ENCODE measurements at regions not wholly inside any gene's neighbourhood (a gene's known extent, or its start where the extent isn't known, plus 50 kb on each side); places are given as distances from the start of the nearest gene placed in this dataset.

DNA sequence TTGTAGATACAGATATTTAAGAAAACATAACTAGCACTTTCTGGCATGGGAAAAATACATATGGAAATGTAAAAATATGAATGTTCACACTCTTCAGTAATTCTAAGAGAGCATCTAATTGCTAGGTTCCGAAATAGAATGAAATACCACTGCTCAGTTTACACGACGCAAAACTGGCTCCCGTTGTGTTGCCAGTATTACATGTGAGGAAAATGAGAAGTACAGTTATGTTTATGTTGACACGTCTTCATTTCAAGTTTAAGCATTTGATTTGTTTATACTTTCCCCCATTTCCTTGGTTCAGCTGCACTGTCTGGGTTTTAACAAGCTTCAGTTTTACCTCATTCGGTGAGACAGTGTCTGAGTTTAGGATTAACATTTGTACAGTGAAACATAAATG, 275.8 kb upstream of the SEMA3D start:
- DNase-seq = no peak
- intact Hi-C loops (cut with DNase I; ENCODE audit: low total_unique reads) = loop anchor here (5.0 kb wide), 1 partner anchor 425 kb away; no protein-coding TSS in a partner anchor
- Histone ChIP-seq H3K4me3 (no peak overlapping the region), H3K36me3 (no peaks in the 10 kb centered on the region), H3K4me1 (no peaks in the 10 kb centered on the region), H3K27me3 (replicated peaks in 1 of 7) (no peaks in the 10 kb centered on the region), H3K9me3 (no peaks in the 10 kb centered on the region), H3K27ac (no peak overlapping the region)
- TF ChIP-seq, protein P1, sequence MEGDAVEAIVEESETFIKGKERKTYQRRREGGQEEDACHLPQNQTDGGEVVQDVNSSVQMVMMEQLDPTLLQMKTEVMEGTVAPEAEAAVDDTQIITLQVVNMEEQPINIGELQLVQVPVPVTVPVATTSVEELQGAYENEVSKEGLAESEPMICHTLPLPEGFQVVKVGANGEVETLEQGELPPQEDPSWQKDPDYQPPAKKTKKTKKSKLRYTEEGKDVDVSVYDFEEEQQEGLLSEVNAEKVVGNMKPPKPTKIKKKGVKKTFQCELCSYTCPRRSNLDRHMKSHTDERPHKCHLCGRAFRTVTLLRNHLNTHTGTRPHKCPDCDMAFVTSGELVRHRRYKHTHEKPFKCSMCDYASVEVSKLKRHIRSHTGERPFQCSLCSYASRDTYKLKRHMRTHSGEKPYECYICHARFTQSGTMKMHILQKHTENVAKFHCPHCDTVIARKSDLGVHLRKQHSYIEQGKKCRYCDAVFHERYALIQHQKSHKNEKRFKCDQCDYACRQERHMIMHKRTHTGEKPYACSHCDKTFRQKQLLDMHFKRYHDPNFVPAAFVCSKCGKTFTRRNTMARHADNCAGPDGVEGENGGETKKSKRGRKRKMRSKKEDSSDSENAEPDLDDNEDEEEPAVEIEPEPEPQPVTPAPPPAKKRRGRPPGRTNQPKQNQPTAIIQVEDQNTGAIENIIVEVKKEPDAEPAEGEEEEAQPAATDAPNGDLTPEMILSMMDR (IDR thresholded peaks at IDR 0.05 in 8 of 11, conservative IDR thresholded peaks at IDR 0.05 in 3 of 11) = no peak
- 63 to 75% (median 70%) methylated on average over 6 of the region's 6 CpGs for WGBS, 5 donors

DNA sequence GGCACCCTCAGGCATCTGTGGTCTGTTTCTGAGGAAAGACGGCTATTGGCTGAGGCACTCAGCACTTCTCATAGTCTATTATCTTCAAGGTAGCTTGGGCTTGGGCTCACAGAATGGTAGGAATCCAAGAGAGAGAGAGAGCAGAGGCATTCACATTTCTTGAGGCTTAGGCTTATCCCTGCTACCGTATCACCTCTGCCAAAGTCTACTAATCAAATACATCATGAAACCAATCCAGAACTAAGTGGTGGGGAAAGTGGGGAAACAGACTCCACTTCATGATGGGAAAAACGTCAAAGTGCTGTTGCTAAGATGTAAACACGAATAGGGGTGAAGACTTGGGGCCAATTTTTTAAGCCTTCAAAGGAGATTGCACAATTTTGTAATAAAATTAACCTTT, 271.1 kb upstream of the SEMA3D start:
- H3K36me3 ChIP-seq = no peaks in the 10 kb centered on the region
- no peak overlapping the region for H3K27ac ChIP-seq
- TF ChIP-seq, protein P1 (IDR thresholded peaks at IDR 0.05 in 8 of 11, conservative IDR thresholded peaks at IDR 0.05 in 3 of 11) = no peak
- no peak for TF ChIP-seq POLR2A (IDR thresholded peaks at IDR 0.05)
- TF ChIP-seq POLR2AphosphoS5 (IDR thresholded peaks at IDR 0.05) = no peak
- no peaks in the 10 kb centered on the region for H3K9me3 ChIP-seq
- no peaks in the 10 kb centered on the region for H3K4me1 ChIP-seq
- DNase-seq = no peak
- no peaks in the 10 kb centered on the region for H3K27me3 ChIP-seq (replicated peaks in 1 of 7)
- no peak overlapping the region for H3K4me3 ChIP-seq
- WGBS, 5 donors = 70 to 87% (median 80%) methylated on average over 4 of the region's 4 CpGs
- intact Hi-C loops (cut with DNase I; ENCODE audit: low total_unique reads) = loop anchor here (10.0 kb wide), 1 partner anchor 273 kb away; the partner anchor contains the start of gene SEMA3D

DNA sequence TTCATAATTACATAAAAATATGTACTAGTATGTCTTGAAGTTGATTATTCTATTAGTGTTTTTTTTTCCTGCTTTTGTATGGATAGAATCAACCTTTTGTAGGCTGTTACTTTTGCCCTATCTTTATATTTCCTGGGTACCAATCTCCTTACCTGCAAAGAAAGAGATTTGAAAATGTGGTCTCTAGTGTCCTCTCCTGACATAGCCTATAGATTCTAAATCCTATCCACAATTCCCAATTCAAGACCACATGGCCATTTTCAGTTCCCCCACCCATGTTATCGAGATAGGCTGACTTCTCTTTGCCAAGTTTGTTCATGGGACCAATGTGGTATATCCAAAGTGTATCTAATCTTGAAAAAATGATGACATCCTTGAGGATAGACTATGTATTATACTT, 269.4 kb upstream of the SEMA3D start:
- no peaks in the 10 kb centered on the region for H3K9me3 ChIP-seq
- H3K4me3 ChIP-seq = no peak overlapping the region
- H3K36me3 ChIP-seq = no peaks in the 10 kb centered on the region
- TF ChIP-seq POLR2AphosphoS5 (IDR thresholded peaks at IDR 0.05) = no peak
- no peak for TF ChIP-seq POLR2A (IDR thresholded peaks at IDR 0.05)
- TF ChIP-seq, protein P1 (IDR thresholded peaks at IDR 0.05 in 8 of 11, conservative IDR thresholded peaks at IDR 0.05 in 3 of 11) = no peak
- no peaks in the 10 kb centered on the region for H3K27me3 ChIP-seq (replicated peaks in 1 of 7)
- no peak overlapping the region for H3K27ac ChIP-seq
- DNase-seq = no peak
- intact Hi-C loops (cut with DNase I; ENCODE audit: low total_unique reads) = loop anchor here (10.0 kb wide), 1 partner anchor 271 kb away; the partner anchor contains the start of gene SEMA3D
- WGBS, 5 donors = 71 to 89% (median 81%) methylated on average over 1 of the region's 1 CpG
- no peaks in the 10 kb centered on the region for H3K4me1 ChIP-seq

DNA sequence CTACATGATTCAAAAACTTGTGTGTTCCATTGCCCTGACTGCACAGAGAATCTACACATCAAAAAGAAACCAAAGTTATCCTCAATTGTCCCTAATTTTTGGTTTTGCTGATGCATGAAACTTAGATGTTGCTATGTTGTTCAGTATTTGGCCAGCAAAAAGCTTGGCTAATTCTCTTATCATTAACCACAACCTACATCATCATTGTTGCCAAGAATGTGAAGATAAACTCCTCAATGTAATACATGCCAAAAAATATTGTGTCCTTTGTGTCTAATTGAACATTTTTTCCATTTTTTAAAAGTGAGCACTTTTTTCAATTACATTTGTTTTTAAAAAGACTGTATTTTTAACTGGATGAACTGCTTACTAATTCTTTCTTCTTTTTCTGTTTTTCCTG, 268.0 kb upstream of the SEMA3D start:
- Histone ChIP-seq H3K4me1 (no peaks in the 10 kb centered on the region), H3K36me3 (no peaks in the 10 kb centered on the region), H3K9me3 (no peaks in the 10 kb centered on the region), H3K27ac (no peak overlapping the region), H3K4me3 (no peak overlapping the region), H3K27me3 (replicated peaks in 1 of 7) (no peaks in the 10 kb centered on the region)
- intact Hi-C loops (cut with DNase I; ENCODE audit: low total_unique reads) = loop anchor here (10.0 kb wide), 1 partner anchor 270 kb away; the partner anchor contains the start of gene SEMA3D
- DNase-seq = no peak
- TF ChIP-seq POLR2A (IDR thresholded peaks at IDR 0.05) = no peak
- TF ChIP-seq, protein P1 (IDR thresholded peaks at IDR 0.05 in 8 of 11, conservative IDR thresholded peaks at IDR 0.05 in 3 of 11) = no peak
- TF ChIP-seq POLR2AphosphoS5 (IDR thresholded peaks at IDR 0.05) = no peak

Measured in spleen (tissue), 11 donors.